ENCODE measurements at regions not wholly inside any gene's neighbourhood (a gene's known extent, or its start where the extent isn't known, plus 50 kb on each side); places are given as distances from the start of the nearest gene placed in this dataset.

DNA sequence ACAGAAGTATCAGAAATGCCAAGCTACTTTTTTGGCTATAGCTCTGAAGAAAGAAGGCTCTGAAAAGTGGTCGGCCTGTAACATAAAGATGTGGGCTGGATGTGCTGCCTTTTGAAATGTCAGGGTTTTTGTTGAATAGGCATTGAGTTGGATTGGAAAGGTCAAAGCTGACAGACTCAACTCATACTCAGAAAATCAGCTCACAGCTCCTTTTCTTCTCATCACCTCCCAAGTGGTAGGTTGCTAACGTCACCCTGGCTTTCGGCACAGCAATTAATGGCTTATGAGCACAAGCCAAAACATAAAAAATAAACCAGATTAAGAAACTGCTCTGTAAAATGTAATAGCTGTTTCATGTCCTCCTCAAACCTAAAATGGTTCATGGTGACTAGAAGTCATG lies 68.3 kb downstream of the KCNF1 start:
- no peak for DNase-seq
- TF ChIP-seq GATA1 (IDR thresholded peaks at IDR 0.05; ENCODE audit: low read depth, low read length) (no peak), POLR2A (IDR thresholded peaks at IDR 0.05; ENCODE audit: low read length) (no peak)

DNA sequence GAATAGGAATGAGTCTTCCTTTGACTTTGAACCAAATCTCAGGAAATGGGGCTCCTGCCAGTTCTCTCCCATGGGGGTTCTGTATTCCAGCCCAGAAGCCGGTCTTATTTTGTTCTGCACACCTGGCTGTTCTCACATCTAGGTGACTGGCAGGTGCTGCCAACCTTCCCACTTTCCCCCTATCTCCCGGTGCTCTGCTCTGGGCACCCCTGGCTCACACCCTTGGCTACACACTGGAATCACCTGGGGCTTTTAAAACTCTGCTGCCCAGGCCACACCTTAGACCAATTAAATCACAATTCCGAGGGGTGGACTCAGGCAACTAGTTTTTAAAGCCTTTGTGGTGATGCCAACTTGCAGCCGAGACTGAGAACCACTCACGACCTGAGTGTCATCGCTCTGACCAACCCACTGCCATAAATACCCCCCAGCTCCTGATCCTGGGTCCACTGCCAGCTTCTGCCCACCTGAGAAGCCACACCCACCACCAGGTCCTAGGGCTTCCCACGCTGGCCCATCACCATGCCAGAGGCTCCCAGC lies 69.2 kb downstream of the KCNF1 start:
- DNase-seq: no peak
- no peak for TF ChIP-seq GATA1 (IDR thresholded peaks at IDR 0.05; ENCODE audit: low read depth, low read length)
- TF ChIP-seq POLR2A (IDR thresholded peaks at IDR 0.05; ENCODE audit: low read length): no peak

DNA sequence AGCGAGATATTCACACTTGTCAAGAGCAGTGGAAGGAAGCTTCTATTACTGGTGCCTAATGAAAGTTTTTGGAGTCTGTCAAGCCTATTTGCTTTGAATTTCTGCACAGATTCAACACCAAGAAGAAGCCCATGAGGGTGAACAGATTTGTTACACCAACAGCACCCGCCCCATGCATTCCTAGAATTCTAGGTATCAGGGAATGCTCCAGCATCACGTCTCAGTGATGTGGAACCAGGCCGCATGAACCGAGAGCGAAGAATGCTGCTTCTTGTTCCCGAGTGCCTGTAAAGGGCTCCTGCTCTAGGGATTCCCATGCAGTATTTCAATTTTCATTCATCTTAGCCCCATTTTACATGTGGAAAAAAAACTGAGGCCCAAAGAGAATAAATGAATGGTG lies 69.7 kb downstream of the KCNF1 start:
- TF ChIP-seq GATA1 (IDR thresholded peaks at IDR 0.05; ENCODE audit: low read depth, low read length) (no peak), POLR2A (IDR thresholded peaks at IDR 0.05; ENCODE audit: low read length) (no peak)
- DNase-seq: no peak

DNA sequence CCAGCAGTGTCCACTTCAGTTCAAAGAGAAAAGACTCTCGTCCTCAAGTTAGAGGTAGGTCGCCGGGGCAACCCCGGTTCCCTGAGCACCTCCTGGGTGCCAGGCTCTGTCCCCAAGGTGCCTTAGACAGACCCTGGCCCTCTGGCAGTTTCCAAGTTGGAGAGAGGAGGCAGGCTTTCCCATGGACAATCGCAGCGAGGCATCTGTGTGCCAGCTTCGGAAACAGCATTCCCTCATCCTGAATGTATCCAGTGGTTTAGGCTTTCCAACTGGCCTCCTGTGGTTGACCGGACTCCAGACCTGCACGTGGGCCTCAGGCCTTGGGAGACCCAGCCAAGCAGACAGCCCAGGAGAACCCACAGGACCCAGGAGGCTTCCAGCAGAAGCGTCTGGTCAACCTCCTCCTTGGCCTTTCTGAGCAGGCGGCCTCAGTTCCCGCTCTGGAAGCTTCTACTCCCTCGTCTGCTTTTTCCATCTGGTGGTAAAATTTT lies 70.3 kb downstream of the KCNF1 start:
- no peak for DNase-seq
- TF ChIP-seq GATA1 (IDR thresholded peaks at IDR 0.05; ENCODE audit: low read depth, low read length) (no peak), POLR2A (IDR thresholded peaks at IDR 0.05; ENCODE audit: low read length) (no peak)

- no peak for DNase-seq
- TF ChIP-seq GATA1 (IDR thresholded peaks at IDR 0.05; ENCODE audit: low read depth, low read length) (no peak), POLR2A (IDR thresholded peaks at IDR 0.05; ENCODE audit: low read length) (no peak)
These were observed 71.4 kb downstream of the KCNF1 start for GRCh38 chr2:10982931-10983701.

DNA sequence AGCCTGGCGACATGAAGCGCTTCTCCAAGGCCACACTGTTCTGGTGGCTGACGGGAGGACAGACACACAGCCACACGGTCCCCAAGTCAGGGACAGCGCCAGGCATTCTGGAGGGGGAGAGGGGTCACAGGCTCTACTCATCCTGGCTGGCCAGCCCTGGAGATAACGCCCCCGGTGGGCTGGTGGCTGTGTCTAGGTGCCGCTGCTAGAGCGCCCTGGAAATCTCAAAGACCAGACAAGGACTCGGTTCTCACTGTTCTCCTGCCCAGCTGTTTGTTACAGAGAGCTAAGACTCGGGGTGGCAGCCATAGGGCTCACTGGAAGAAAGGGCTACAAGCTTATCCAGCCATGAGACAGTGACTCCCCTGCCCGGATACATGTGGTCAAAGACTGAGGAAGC lies 72.0 kb downstream of the KCNF1 start:
- no peak for TF ChIP-seq GATA1 (IDR thresholded peaks at IDR 0.05; ENCODE audit: low read depth, low read length)
- TF ChIP-seq POLR2A (IDR thresholded peaks at IDR 0.05; ENCODE audit: low read length): no peak
- no peak for DNase-seq

DNA sequence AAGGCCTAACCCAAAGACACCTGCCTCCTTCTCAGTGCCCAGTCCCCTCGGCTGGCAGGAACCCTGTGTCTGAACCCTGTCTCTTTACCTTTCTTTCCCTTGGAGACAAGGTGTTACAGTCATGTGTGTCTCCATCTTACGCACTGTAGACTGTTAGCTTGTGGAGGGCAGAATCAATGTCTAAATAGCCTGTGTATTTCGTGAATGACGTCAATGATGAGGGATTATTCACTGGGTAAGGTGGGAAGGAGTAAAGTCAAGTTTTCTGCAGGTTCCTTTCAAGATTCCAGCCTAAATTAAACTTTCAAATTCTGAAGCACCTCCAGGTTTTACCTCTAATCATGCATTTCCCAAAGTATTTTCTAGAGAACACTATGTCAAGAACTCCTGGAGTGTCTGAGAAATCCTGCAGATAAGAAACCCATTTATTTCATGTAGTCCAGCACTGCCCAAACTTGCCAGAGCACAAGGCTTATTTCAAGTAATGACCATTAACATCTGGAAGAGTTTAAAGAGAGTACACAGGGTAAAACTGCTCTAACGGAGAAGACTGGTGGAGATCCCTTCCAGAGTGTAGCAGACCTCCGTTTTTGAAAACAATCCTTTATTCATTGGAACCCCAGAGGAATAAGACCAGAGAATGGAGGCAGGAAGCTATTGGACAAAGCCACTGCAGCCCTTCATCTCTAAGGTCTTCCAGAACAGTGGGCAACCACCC lies 72.8 kb downstream of the KCNF1 start:
- no peak for TF ChIP-seq POLR2A (IDR thresholded peaks at IDR 0.05; ENCODE audit: low read length)
- no peak for TF ChIP-seq GATA1 (IDR thresholded peaks at IDR 0.05; ENCODE audit: low read depth, low read length)
- DNase-seq: no peak

DNA sequence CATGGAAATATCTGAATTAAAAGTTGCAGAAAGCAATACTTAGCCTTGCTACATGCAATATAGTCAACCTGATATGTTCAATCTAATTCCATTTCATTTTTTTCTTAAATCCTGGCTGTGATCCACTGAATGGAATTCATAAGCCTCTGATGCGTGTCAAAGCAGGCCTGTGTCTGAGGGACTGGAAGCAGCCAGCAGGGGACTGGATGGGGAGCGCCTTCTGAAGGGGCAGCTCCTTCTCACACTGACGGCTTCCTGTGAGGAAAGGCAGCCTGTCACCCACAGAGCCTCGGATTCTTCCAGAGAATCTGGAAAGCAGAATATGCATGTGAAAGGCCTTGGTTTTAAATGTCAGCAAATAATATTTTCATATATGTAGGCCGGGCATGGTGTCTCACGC lies 73.5 kb downstream of the KCNF1 start:
- TF ChIP-seq POLR2A (IDR thresholded peaks at IDR 0.05; ENCODE audit: low read length) (no peak), GATA1 (IDR thresholded peaks at IDR 0.05; ENCODE audit: low read depth, low read length) (no peak)
- DNase-seq: no peak

- no peak for DNase-seq
- no peak for TF ChIP-seq POLR2A (IDR thresholded peaks at IDR 0.05; ENCODE audit: low read length)
- TF ChIP-seq GATA1 (IDR thresholded peaks at IDR 0.05; ENCODE audit: low read depth, low read length): no peak
These were observed 74.3 kb downstream of the KCNF1 start for GRCh38 chr2:10985901-10986535.

DNA sequence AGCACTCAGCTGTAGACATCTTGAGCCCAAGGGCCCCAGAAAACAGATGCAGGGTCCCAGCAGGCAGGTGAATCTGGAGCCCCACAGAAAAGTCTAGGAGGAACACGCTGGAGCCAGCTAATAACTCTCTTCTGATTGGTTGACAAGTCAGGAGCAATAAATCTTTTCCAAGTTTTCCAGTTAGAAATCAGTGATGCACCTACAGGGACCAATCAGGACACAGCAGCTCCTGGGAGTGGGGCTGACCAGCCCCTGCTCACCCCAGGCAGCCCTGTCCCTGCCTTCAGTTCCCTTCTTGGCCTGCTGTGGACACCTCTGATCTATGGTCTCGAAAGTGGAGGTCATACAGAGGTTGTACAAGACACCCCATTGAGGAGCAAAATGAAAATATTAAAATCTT lies 75.7 kb downstream of the KCNF1 start:
- no peak for DNase-seq

DNA sequence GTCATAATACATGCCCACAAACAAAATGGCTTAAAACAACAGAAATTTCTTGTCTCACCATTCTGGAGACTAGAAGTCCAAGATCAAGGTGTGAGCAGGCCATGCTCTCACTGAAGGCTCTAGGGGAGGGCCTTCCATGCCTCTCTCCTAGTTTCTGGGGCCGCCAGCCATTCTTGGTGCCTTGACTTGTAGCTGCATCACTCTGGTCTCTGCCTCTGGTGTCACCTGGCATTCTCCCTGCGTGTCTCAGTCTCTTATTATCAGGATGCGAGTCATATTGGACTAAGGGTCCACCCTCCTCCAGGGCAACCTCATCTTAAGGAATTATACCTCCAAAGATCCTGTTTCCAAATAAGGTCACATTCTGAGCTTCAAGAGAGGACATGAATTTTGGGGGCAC lies 76.1 kb downstream of the KCNF1 start:
- TF ChIP-seq GATA1 (IDR thresholded peaks at IDR 0.05; ENCODE audit: low read depth, low read length) (no peak), POLR2A (IDR thresholded peaks at IDR 0.05; ENCODE audit: low read length) (no peak)
- DNase-seq: no peak

More for the DNA sequence above, 75.7 kb downstream of the KCNF1 start:
- TF ChIP-seq POLR2A (IDR thresholded peaks at IDR 0.05; ENCODE audit: low read length): no peak
- TF ChIP-seq GATA1 (IDR thresholded peaks at IDR 0.05; ENCODE audit: low read depth, low read length): no peak

GRCh38 chr2:10989151-10989550 lies 77.4 kb downstream of the KCNF1 start:
- no peak for TF ChIP-seq POLR2A (IDR thresholded peaks at IDR 0.05; ENCODE audit: low read length)
- no peak for TF ChIP-seq GATA1 (IDR thresholded peaks at IDR 0.05; ENCODE audit: low read depth, low read length)
- no peak for DNase-seq

DNA sequence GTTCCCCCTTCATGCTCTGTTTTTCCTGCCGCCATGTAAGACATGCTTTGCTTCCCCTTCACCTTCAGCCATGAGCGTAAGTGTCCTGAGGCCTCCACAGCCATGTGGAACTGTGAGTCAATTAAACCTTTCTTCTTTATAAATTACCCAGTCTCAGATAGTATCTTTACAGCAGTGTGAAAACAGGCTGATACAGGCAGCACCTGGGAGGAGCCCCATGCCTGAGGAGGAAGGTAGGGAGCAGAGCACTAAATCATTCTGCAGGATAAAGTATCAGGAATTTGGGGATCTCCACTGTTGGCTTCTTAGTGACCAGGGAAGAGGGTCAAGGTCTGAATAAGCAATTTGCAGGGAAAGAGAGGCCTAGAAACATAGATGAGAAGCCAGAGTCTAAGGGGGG lies 78.0 kb downstream of the KCNF1 start:
- DNase-seq: no peak
- TF ChIP-seq GATA1 (IDR thresholded peaks at IDR 0.05; ENCODE audit: low read depth, low read length): no peak
- no peak for TF ChIP-seq POLR2A (IDR thresholded peaks at IDR 0.05; ENCODE audit: low read length)

GRCh38 chr2:10990561-10991111 lies 78.9 kb downstream of the KCNF1 start:
- TF ChIP-seq GATA1 (IDR thresholded peaks at IDR 0.05; ENCODE audit: low read depth, low read length): no peak
- no peak for TF ChIP-seq POLR2A (IDR thresholded peaks at IDR 0.05; ENCODE audit: low read length)
- DNase-seq: no peak

Data from erythroblast (primary cell).